Ovary (tissue), 7 donors: ENCODE measurements at regions not wholly inside any gene's neighbourhood (a gene's known extent, or its start where the extent isn't known, plus 50 kb on each side); places are given as distances from the start of the nearest gene placed in this dataset.

Experiments used
- DNase-seq, 5 donors: peaks; one replicate each; pipeline ENCODE4 v3.0.0-alpha.2; 2019 to 2020
- H3K27ac ChIP-seq, 2 donors: fragments of 200-600 bp; one replicate each; pipeline versions ENCODE4 v1.5.1 to v1.8.0; 2019 to 2022
- H3K27me3 ChIP-seq: fragments of 200-600 bp; one replicate; pipeline ENCODE4 v1.8.0; 2022
- H3K36me3 ChIP-seq: fragments of 200-600 bp; sonication (generic); one replicate; pipeline ENCODE4 v1.5.1; 2019
- H3K4me1 ChIP-seq: one replicate; pipeline ENCODE4 v1.8.1; 2013; ENCODE audit warnings: mild to moderate bottlenecking, moderate library complexity; ENCODE audit not compliant: insufficient read depth
- H3K4me3 ChIP-seq: fragments of 200-600 bp; sonication (generic); one replicate; pipeline ENCODE4 v1.5.1; 2017
- H3K9me3 ChIP-seq, 2 donors: fragments of 200-600 bp in 1 of 2; sonication (generic) in 1 of 2; one replicate each; pipeline versions ENCODE4 v1.5.1 to v1.8.1; 2013 to 2019; ENCODE audit warnings: mild to moderate bottlenecking in 1 of 2, moderate library complexity in 1 of 2
- CTCF ChIP-seq, 3 donors: fragments of 450-650 bp in 2 of 3; fragments of 200-600 bp in 1 of 3; IDR thresholded peaks; one replicate each; pipeline versions ENCODE4 v1.5.1 to v1.8.0; 2016 to 2022; ENCODE audit warnings: antibody characterized with exemption in 3 of 3, mild to moderate bottlenecking in 1 of 3
- EP300 ChIP-seq: sonication (generic); formaldehyde crosslinking; IDR thresholded peaks from one replicate; pipeline ENCODE4 v1.6.1; 2017; ENCODE audit warnings: antibody characterized with exemption
- POLR2A ChIP-seq: fragments of 450-650 bp; IDR thresholded peaks from one replicate; pipeline ENCODE4 v1.6.1; 2017; ENCODE audit warnings: antibody characterized with exemption, mild to moderate bottlenecking, moderate library complexity
- whole genome bisulfite sequencing, 3 donors: extraction: QIAGEN DNeasy Blood & Tissue Kit in 1 of 3; methylation state at CpG; one replicate each; pipeline versions ENCODE4 v1.1.5 to v1.1.7; 2013 to 2017; 5-methylcytosine and 5-hydroxymethylcytosine counted together
- intact Hi-C, 4 donors: fragments of 100-400 bp; cut with DNase I; formaldehyde crosslinking; loops; one replicate each; pipeline versions ENCODE4 v1.11.0 to v1.15.1; 2022 to 2023
- donor health status: DM: no; HTN: no; CAD: no; lungs with moderate emphysema.
- donor health status: DM: no; HTN: no; CAD: no.
- donor health status: Bipolar disorder and iron deficiency.
- donor health status: DM: no; HTN: no; CAD: no.
- donor health status: DM: yes; HTN: yes; CAD: no.

DNA sequence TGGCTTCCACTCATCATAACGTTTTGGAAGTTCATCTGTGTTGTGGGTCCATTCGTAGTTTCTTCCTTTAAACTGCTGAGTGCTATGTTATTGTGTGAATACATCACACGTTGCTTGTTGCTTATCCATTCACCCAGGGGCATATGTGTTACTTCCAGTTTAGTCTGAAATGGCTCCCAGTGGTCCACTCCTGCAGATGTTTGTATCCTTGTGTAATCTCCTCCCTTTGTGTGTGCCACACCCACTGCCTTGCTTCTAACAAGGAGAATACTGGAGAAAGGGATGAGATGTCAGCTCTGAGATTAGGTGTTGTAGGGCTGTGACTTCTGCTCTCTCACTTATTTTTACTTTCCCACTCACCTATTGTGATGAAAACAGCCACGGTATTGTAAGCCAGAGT lies 239.1 kb upstream of the HABP2 start:
- Histone ChIP-seq H3K36me3 (no peaks in the 10 kb centered on the region), H3K9me3 (peaks cover 0 to 4% of the 10 kb centered on the region in 2 donors), H3K27ac (no peak overlapping the region), H3K4me3 (no peak overlapping the region), H3K4me1 (no peaks in the 10 kb centered on the region), H3K27me3 (no peaks in the 10 kb centered on the region)
- TF ChIP-seq EP300 (no peak), CTCF (IDR thresholded peaks at IDR 0.05) (no peak), POLR2A (no peak)
- no peak for DNase-seq
- intact Hi-C loops = no loop called here
- 83 to 85% (median 84%) methylated on average over 4 of the region's 4 CpGs for WGBS, 3 donors

- 79 to 87% (median 80%) methylated on average over 4 of the region's 4 CpGs for WGBS, 3 donors
- no peak for TF ChIP-seq POLR2A
- TF ChIP-seq EP300 = no peak
- TF ChIP-seq CTCF (IDR thresholded peaks at IDR 0.05) = no peak
- Histone ChIP-seq H3K27ac (no peak overlapping the region), H3K9me3 (peaks cover 0 to 4% of the 10 kb centered on the region in 2 donors), H3K27me3 (no peaks in the 10 kb centered on the region), H3K4me1 (no peaks in the 10 kb centered on the region), H3K4me3 (no peak overlapping the region), H3K36me3 (no peaks in the 10 kb centered on the region)
- intact Hi-C loops = no loop called here
- no peak for DNase-seq
Measured at GRCh38 chr10:113316506-113316905, 236.3 kb upstream of the HABP2 start.

DNA sequence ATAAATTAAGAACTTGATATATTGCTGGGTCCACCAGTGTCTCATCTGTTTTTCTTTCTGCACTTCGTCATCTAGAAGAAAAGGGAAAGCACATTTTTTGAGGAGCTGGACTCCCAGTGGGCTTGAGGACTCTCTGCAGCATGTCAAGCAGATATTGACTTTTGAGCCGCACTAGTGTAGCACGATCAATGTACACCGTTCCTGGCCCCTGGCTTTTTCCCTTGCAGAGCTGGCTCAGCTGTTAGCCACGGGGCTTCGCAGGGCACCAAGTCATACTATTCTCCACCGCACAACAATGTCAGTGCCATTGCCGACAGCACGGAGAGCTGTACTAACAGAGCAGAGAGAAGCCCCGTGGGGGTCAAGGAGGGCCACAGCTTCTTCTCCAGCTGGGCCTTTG lies 235.4 kb upstream of the HABP2 start:
- Histone ChIP-seq H3K4me1 (no peaks in the 10 kb centered on the region), H3K9me3 (peaks cover 0 to 4% of the 10 kb centered on the region in 2 donors), H3K27ac (no peak overlapping the region), H3K36me3 (no peaks in the 10 kb centered on the region), H3K4me3 (no peak overlapping the region), H3K27me3 (no peaks in the 10 kb centered on the region)
- WGBS, 3 donors = 51 to 58% (median 52%) methylated on average over 10 of the region's 10 CpGs
- no peak for DNase-seq
- intact Hi-C loops = no loop called here
- no peak for TF ChIP-seq POLR2A
- no peak for TF ChIP-seq EP300

GRCh38 chr10:113319479-113319878 lies 233.4 kb upstream of the HABP2 start:
- no peaks in the 10 kb centered on the region for H3K36me3 ChIP-seq
- DNase-seq = no peak
- H3K27ac ChIP-seq = no peak overlapping the region
- no peaks in the 10 kb centered on the region for H3K4me1 ChIP-seq
- peaks cover 0 to 4% of the 10 kb centered on the region in 2 donors for H3K9me3 ChIP-seq
- no peak for TF ChIP-seq CTCF (IDR thresholded peaks at IDR 0.05)
- TF ChIP-seq EP300 = no peak
- no peak for TF ChIP-seq POLR2A
- H3K4me3 ChIP-seq = no peak overlapping the region
- 89 to 93% (median 89%) methylated on average over 3 of the region's 3 CpGs for WGBS, 3 donors
- intact Hi-C loops = no loop called here
- H3K27me3 ChIP-seq = no peaks in the 10 kb centered on the region

DNA sequence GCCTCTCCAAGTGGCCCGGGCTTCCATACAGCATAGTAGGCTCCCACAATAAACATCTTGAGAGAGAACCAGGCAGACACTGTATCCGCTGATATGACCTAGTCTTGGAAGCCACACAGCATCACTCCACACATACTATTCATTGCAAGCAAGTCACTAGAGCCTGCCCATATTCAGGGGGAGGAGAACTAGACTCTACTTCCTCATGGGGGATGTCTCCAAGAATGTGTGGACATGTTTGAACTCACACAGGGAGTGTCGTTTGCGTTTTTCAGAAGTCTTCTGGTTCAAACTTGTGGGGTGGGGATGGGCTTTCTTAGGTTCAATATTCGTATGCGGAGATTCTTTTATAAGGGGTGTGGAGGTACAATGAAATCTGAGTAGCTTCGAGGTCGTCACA lies 232.6 kb upstream of the HABP2 start:
- intact Hi-C loops = no loop called here
- TF ChIP-seq POLR2A (no peak), CTCF (IDR thresholded peaks at IDR 0.05) (no peak), EP300 (no peak)
- H3K9me3 ChIP-seq = peaks cover 0 to 4% of the 10 kb centered on the region in 2 donors
- no peak overlapping the region for H3K27ac ChIP-seq
- H3K27me3 ChIP-seq = no peaks in the 10 kb centered on the region
- H3K36me3 ChIP-seq = no peaks in the 10 kb centered on the region
- no peak overlapping the region for H3K4me3 ChIP-seq
- DNase-seq = no peak
- no peaks in the 10 kb centered on the region for H3K4me1 ChIP-seq
- WGBS, 3 donors = 86 to 94% (median 89%) methylated on average over 8 of the region's 8 CpGs
